Caco-2 (cell line): ENCODE measurements at regions not wholly inside any gene's neighbourhood (a gene's known extent, or its start where the extent isn't known, plus 50 kb on each side); places are given as distances from the start of the nearest gene placed in this dataset.

Source experiments
- BruUV-seq: library from RNA; stranded (reverse); fragments of 400-500 nt; replicated peaks from 2 replicates; lab custom pipeline; 2021; lab: Mats Ljungman, UMichigan
- CTCF ChIA-PET: fragments of 300-600 bp; sonication (Branson Sonifier 250); formaldehyde crosslinking; loops from one replicate; lab custom pipeline; 2022; ENCODE audit warnings: antibody characterized with exemption; lab: Charles Lee
- POLR2A ChIA-PET: fragments of 300-600 bp; sonication (Branson Sonifier 250); formaldehyde crosslinking; loops from one replicate; lab custom pipeline; 2022; ENCODE audit warnings: antibody characterized with exemption; lab: Charles Lee
- DNase-seq, 2 experiments: peaks; one replicate each; pipeline versions ENCODE4 v3.0.0 to v3.0.0-alpha.2; 2020 to 2022
- H3K27me3 ChIP-seq: replicated peaks from 2 replicates; pipeline ENCODE4 v1.6.0; 2011; ENCODE audit warnings: low read length; ENCODE audit not compliant: control insufficient read depth, insufficient read depth
- H3K36me3 ChIP-seq: 2 replicates; pipeline ENCODE4 v1.5.1; 2011; ENCODE audit warnings: low read length; ENCODE audit not compliant: control insufficient read depth, insufficient read depth
- H3K4me1 ChIP-seq: fragments of 250-450 bp; sonication (Bioruptor Pico); 2 replicates; pipeline ENCODE4 v1.5.1; 2020; ENCODE audit warnings: mild to moderate bottlenecking
- H3K4me3 ChIP-seq: 2 replicates; pipeline ENCODE4 v1.5.1; 2011; ENCODE audit warnings: low read depth, mild to moderate bottlenecking, control low read depth, low read length
- H3K9me3 ChIP-seq: fragments of 250-450 bp; sonication (Bioruptor Pico); 2 replicates; pipeline ENCODE4 v1.5.1; 2020; ENCODE audit warnings: mild to moderate bottlenecking, moderate library complexity
- H3K27ac Mint-ChIP-seq: one replicate; pipeline ENCODE4 v1.8.0; 2022; ENCODE audit warnings: mixed read lengths; ENCODE audit not compliant: unreplicated experiment
- H3K27me3 Mint-ChIP-seq: one replicate; pipeline ENCODE4 v1.8.0; 2022; ENCODE audit warnings: mixed read lengths; ENCODE audit not compliant: insufficient read depth, unreplicated experiment
- H3K36me3 Mint-ChIP-seq: one replicate; pipeline ENCODE4 v1.8.0; 2022; ENCODE audit warnings: mild to moderate bottlenecking, mixed read lengths; ENCODE audit not compliant: insufficient read depth, unreplicated experiment
- H3K4me1 Mint-ChIP-seq: one replicate; pipeline ENCODE4 v1.8.0; 2022; ENCODE audit warnings: low read depth, mixed read lengths; ENCODE audit not compliant: unreplicated experiment
- H3K4me3 Mint-ChIP-seq: one replicate; pipeline ENCODE4 v1.8.0; 2022; ENCODE audit warnings: mild to moderate bottlenecking, moderate library complexity, mixed read lengths; ENCODE audit not compliant: unreplicated experiment
- H3K9me3 Mint-ChIP-seq: one replicate; pipeline ENCODE4 v1.8.0; 2022; ENCODE audit warnings: mixed read lengths; ENCODE audit not compliant: unreplicated experiment
- intact Hi-C: fragments of 100-400 bp; cut with micrococcal nuclease; formaldehyde crosslinking; loops from one replicate; pipeline ENCODE4 v1.10.0; 2022; ENCODE audit not compliant: unreplicated experiment
- TF ChIP-seq, protein P1 (sequence below), 2 experiments: fragments of 200-600 bp in 1 of 2; IDR thresholded peaks; 1 replicate in 1 of 2; 2 replicates in 1 of 2; pipeline versions ENCODE4 v1.5.1 to v1.8.0; 2011 to 2022; ENCODE audit warnings: antibody characterized with exemption in 1 of 2, control low read depth in 1 of 2, inconsistent platforms in 1 of 2, low read depth in 1 of 2, low read length in 1 of 2, mild to moderate bottlenecking in 1 of 2, moderate library complexity in 1 of 2; ENCODE audit not compliant: insufficient read depth in 1 of 2, severe bottlenecking in 1 of 2, unreplicated experiment in 1 of 2

DNA sequence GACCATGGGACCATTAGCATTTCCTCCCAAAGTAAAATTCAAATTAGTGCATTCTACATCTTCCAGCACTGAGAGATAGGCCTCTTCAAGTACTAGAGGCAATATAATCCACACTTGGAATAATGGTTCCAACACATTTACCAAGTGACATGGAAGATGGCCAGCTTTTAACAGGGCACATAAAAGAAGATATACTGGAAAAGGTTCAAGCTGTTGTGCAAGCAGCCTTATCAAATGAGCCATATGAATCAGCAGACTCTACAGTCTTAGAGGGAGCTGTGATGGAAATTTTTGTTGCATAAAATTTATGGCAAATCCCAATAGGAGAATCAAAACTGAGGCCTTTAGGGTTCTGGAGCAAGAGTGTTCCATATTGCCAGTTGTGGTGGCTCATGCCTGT is 526.6 kb upstream of the IRAK1BP1 start:
- POLR2A ChIA-PET, result no interaction called here
- intact Hi-C loops, result no loop called here
- no peaks in the 10 kb centered on the region for H3K27me3 Mint-ChIP-seq
- no peak overlapping the region for H3K27ac Mint-ChIP-seq
- H3K4me1 ChIP-seq, result no peaks in the 10 kb centered on the region
- H3K27me3 ChIP-seq, result no peaks in the 10 kb centered on the region
- DNase-seq, result no peak
- no peak overlapping the region for H3K4me3 Mint-ChIP-seq
- CTCF ChIA-PET, result no interaction called here
- H3K9me3 ChIP-seq, result no peaks in the 10 kb centered on the region
- H3K36me3 ChIP-seq, result no peaks in the 10 kb centered on the region
- TF ChIP-seq, protein P1, sequence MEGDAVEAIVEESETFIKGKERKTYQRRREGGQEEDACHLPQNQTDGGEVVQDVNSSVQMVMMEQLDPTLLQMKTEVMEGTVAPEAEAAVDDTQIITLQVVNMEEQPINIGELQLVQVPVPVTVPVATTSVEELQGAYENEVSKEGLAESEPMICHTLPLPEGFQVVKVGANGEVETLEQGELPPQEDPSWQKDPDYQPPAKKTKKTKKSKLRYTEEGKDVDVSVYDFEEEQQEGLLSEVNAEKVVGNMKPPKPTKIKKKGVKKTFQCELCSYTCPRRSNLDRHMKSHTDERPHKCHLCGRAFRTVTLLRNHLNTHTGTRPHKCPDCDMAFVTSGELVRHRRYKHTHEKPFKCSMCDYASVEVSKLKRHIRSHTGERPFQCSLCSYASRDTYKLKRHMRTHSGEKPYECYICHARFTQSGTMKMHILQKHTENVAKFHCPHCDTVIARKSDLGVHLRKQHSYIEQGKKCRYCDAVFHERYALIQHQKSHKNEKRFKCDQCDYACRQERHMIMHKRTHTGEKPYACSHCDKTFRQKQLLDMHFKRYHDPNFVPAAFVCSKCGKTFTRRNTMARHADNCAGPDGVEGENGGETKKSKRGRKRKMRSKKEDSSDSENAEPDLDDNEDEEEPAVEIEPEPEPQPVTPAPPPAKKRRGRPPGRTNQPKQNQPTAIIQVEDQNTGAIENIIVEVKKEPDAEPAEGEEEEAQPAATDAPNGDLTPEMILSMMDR (IDR thresholded peaks at IDR 0.05; ENCODE audit: insufficient read depth in 1 of 2, low read depth in 1 of 2, low read length in 1 of 2, severe bottlenecking in 1 of 2, unreplicated experiment in 1 of 2), result no peak
- H3K9me3 Mint-ChIP-seq, result no peaks in the 10 kb centered on the region
- H3K4me1 Mint-ChIP-seq, result no peaks in the 10 kb centered on the region
- BruUV-seq, result no TSS peak
- H3K4me3 ChIP-seq, result no peak overlapping the region
- H3K36me3 Mint-ChIP-seq, result no peaks in the 10 kb centered on the region

DNA sequence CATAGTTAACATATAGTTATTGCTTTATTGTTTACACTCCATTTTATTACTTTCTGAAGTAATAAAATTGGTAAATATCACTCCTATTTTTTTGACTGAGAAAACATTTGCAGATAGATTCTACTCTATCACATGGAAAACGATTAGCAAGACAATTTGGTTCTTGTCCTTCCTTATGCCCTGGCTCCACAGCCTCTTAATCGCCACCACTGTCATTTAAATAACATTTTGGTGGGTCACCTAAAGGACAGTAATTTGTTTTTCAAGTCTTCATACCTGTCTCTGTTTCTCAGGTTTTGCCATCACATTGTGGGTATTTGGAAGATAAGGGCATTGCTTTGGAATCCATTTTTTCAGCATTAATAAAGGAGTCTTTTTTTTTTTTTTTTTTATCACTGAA is 521.5 kb upstream of the IRAK1BP1 start:
- Histone ChIP-seq H3K4me3 (no peak overlapping the region), H3K27me3 (no peaks in the 10 kb centered on the region), H3K9me3 (no peaks in the 10 kb centered on the region), H3K36me3 (no peaks in the 10 kb centered on the region), H3K4me1 (no peaks in the 10 kb centered on the region)
- Mint-ChIP-seq H3K9me3 (no peaks in the 10 kb centered on the region), H3K27ac (no peak overlapping the region), H3K36me3 (no peaks in the 10 kb centered on the region), H3K4me1 (no peaks in the 10 kb centered on the region), H3K4me3 (no peak overlapping the region), H3K27me3 (no peaks in the 10 kb centered on the region)
- DNase-seq, result no peak
- POLR2A ChIA-PET, result no interaction called here
- intact Hi-C loops, result no loop called here
- BruUV-seq, result no TSS peak
- CTCF ChIA-PET, result no interaction called here
- TF ChIP-seq, protein P1 (IDR thresholded peaks at IDR 0.05; ENCODE audit: insufficient read depth in 1 of 2, low read depth in 1 of 2, low read length in 1 of 2, severe bottlenecking in 1 of 2, unreplicated experiment in 1 of 2), result no peak

DNA sequence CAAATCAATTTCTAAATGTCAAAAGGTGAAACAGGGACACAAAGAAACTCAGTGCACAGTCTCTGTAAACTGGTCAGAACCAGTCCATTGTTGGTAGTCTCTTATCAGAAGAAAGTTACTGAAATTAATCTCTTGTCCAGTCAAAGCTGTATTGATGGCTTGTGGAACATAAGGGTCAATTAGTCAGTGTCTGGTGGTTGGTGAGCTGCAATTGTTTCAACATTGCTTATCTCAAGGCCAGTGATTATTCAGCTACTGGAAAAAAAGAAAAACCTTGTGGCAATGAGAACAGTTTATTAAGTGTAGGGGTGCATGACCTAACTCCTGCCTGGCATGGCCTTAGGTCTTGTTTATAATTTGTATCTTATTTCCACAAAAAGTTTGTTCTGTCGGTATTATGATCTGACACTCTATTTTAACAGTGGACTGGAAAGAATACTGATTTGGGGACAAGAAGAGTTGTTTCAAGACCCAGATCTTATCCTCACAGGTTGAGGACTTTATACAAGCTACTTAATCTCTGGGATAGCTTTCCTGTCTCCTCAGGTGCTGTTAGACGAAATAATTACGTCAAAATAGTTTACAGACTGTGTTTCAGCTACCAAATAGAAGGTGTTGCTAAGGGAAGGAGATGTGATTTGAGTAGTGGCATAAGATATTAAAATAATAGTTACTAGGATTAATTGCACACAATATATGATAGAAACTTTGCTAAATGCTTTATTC is 520.0 kb upstream of the IRAK1BP1 start:
- Histone ChIP-seq H3K27me3 (no peaks in the 10 kb centered on the region), H3K4me3 (no peak overlapping the region), H3K36me3 (no peaks in the 10 kb centered on the region), H3K9me3 (no peaks in the 10 kb centered on the region), H3K4me1 (no peaks in the 10 kb centered on the region)
- POLR2A ChIA-PET, result no interaction called here
- H3K9me3 Mint-ChIP-seq, result no peaks in the 10 kb centered on the region
- no peak overlapping the region for H3K4me3 Mint-ChIP-seq
- no peak overlapping the region for H3K27ac Mint-ChIP-seq
- CTCF ChIA-PET, result no interaction called here
- no peaks in the 10 kb centered on the region for H3K36me3 Mint-ChIP-seq
- no TSS peak for BruUV-seq
- intact Hi-C loops, result no loop called here
- TF ChIP-seq, protein P1 (IDR thresholded peaks at IDR 0.05; ENCODE audit: insufficient read depth in 1 of 2, low read depth in 1 of 2, low read length in 1 of 2, severe bottlenecking in 1 of 2, unreplicated experiment in 1 of 2), result no peak
- H3K4me1 Mint-ChIP-seq, result no peaks in the 10 kb centered on the region
- no peak for DNase-seq
- no peaks in the 10 kb centered on the region for H3K27me3 Mint-ChIP-seq
